Left ventricle myocardium inferior (tissue), 1 donor: ENCODE measurements at regions not wholly inside any gene's neighbourhood (a gene's known extent, or its start where the extent isn't known, plus 50 kb on each side); places are given as distances from the start of the nearest gene placed in this dataset.

ENCODE experiments used
- DNase-seq: peaks from one replicate; pipeline ENCODE4 v3.0.0-alpha.2; 2020
- H3K27ac ChIP-seq: fragments of 200-600 bp; replicated peaks from 2 replicates; pipeline ENCODE4 v1.8.0; 2021
- H3K27me3 ChIP-seq: fragments of 200-600 bp; 2 replicates; pipeline ENCODE4 v1.8.0; 2021; ENCODE audit warnings: low read depth
- H3K36me3 ChIP-seq: fragments of 200-600 bp; 2 replicates; pipeline ENCODE4 v1.8.0; 2021
- H3K4me1 ChIP-seq: fragments of 200-600 bp; 2 replicates; pipeline ENCODE4 v1.8.0; 2021
- H3K4me3 ChIP-seq: fragments of 200-600 bp; 2 replicates; pipeline ENCODE4 v1.8.0; 2021; ENCODE audit warnings: mild to moderate bottlenecking, moderate library complexity
- H3K9me3 ChIP-seq: fragments of 200-600 bp; replicated peaks from 2 replicates; pipeline ENCODE4 v1.8.0; 2021
- intact Hi-C: fragments of 100-400 bp; cut with micrococcal nuclease; formaldehyde crosslinking; loops from one replicate; pipeline ENCODE4 v1.11.0; 2022
- TF ChIP-seq, protein P1 (sequence below): fragments of 200-600 bp; IDR thresholded peaks from 2 replicates; pipeline ENCODE4 v1.8.0; 2021; ENCODE audit warnings: antibody characterized with exemption, mild to moderate bottlenecking, borderline replicate concordance
- donor health status: DM: no; HTN: yes; CAD: no; lungs with severe emphysema.

DNA sequence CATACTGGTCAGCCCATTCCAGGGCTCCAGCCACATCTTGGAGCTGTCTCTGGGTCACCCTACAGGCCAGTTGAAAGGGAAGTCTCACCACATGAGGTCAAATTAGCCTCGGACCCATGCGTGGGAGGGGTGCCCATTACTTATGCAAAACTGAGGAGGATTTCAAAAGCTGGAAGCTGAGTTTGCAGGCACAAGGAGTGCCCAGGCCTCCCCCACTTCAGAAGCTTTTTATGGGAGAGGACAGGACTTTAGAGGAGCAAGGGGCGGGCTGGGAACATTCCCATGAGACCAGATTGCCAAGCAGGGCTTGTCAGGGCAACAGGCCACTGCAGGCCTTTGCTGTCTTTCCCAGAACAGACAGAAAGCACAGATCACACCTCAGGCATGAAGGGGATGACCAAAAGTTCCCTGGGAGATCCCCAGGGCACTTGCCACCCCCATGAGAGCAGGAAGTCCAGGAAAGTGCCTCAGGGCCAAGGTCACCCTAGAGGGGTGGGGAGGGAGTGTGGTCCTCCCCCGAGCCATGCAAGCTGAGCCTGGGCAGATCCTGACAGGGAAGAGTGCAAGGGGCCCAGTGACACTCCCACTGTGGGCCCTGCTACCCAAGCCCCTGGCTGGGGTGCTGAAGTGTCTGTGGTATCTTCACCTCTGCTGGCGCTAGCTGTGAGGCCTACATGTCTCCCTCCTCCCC is 267.7 kb downstream of the BCL11A start:
- DNase-seq = no peak
- Histone ChIP-seq H3K27ac (no peak overlapping the region), H3K4me3 (no peak overlapping the region), H3K36me3 (no peaks in the 10 kb centered on the region), H3K9me3 (no peaks in the 10 kb centered on the region), H3K27me3 (peaks cover 9% of the 10 kb centered on the region), H3K4me1 (peaks cover 19% of the 10 kb centered on the region)
- TF ChIP-seq, protein P1, sequence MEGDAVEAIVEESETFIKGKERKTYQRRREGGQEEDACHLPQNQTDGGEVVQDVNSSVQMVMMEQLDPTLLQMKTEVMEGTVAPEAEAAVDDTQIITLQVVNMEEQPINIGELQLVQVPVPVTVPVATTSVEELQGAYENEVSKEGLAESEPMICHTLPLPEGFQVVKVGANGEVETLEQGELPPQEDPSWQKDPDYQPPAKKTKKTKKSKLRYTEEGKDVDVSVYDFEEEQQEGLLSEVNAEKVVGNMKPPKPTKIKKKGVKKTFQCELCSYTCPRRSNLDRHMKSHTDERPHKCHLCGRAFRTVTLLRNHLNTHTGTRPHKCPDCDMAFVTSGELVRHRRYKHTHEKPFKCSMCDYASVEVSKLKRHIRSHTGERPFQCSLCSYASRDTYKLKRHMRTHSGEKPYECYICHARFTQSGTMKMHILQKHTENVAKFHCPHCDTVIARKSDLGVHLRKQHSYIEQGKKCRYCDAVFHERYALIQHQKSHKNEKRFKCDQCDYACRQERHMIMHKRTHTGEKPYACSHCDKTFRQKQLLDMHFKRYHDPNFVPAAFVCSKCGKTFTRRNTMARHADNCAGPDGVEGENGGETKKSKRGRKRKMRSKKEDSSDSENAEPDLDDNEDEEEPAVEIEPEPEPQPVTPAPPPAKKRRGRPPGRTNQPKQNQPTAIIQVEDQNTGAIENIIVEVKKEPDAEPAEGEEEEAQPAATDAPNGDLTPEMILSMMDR = no peak
- intact Hi-C loops = no loop called here

DNA sequence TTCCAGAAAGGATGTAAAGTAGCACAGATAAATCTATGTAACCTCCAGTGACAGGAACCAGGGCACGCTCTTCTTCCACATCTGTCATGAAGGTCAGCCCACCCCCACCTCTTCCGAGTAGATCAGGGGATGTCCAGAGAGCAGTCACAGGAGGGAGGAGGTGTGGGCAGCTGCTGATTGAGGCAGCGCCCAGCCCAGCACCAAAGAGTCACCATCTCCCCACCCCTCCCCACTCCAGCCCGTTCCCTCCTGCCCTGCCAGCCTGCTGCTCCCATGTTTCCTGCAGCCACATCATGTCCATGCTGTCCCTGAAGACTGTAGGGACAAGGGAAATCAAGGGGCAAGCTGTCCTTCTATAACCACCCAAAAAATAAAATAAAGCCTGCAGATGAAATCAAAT is 269.8 kb downstream of the BCL11A start:
- Histone ChIP-seq H3K4me3 (no peak overlapping the region), H3K4me1 (peaks cover 19% of the 10 kb centered on the region), H3K36me3 (no peaks in the 10 kb centered on the region), H3K9me3 (no peaks in the 10 kb centered on the region), H3K27ac (peak overlapping the region; percentile 61), H3K27me3 (peaks cover 6% of the 10 kb centered on the region)
- TF ChIP-seq, protein P1 = no peak
- intact Hi-C loops = no loop called here
- DNase-seq = no peak

DNA sequence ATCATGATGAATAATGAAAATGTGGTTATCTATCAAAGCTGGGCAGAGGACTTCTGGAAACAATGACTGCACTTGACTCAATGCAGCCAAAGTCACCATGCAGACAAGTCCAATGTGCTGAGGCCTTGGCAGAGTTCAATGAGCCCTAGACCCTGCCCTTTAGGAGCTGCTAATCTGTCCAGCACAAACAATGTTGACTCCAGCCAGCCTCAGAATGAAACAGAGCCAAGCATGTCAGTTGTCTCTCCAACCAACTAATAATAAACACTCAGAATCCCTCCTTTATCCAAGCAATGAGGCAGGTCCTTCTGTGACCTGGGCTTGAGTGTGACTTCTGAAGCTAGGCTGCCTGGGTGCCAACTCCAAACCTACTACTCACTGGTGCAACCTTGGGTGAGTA is 270.6 kb downstream of the BCL11A start:
- TF ChIP-seq, protein P1 = no peak
- peak overlapping the region; percentile 61 for H3K27ac ChIP-seq
- no peaks in the 10 kb centered on the region for H3K9me3 ChIP-seq
- peaks cover 19% of the 10 kb centered on the region for H3K4me1 ChIP-seq
- no peak overlapping the region for H3K4me3 ChIP-seq
- H3K36me3 ChIP-seq = no peaks in the 10 kb centered on the region
- no peaks in the 10 kb centered on the region for H3K27me3 ChIP-seq
- no peak for DNase-seq
- intact Hi-C loops = no loop called here

DNA sequence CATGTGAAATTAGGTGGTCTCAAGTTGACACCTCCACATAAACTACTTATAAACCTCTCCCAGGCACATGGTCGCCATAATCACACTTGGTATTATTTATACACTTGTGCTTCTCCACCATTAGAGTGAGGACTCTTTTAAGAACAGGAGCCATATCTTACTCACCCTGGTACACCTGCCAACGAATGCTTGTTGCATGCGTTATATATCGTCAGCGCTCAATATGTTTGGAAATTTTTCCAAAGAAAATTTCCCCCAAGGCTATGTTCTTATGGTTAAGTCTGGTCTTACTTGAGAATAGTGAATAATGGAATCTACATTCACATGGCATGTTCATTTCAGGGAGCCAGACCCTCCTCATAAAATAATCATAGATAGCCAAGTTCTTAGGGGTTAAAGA is 271.7 kb downstream of the BCL11A start:
- no peaks in the 10 kb centered on the region for H3K36me3 ChIP-seq
- no peaks in the 10 kb centered on the region for H3K9me3 ChIP-seq
- DNase-seq = no peak
- TF ChIP-seq, protein P1 = no peak
- intact Hi-C loops = no loop called here
- H3K27me3 ChIP-seq = no peaks in the 10 kb centered on the region
- no peak overlapping the region for H3K4me3 ChIP-seq
- H3K27ac ChIP-seq = no peak overlapping the region
- H3K4me1 ChIP-seq = peaks cover 19% of the 10 kb centered on the region

DNA sequence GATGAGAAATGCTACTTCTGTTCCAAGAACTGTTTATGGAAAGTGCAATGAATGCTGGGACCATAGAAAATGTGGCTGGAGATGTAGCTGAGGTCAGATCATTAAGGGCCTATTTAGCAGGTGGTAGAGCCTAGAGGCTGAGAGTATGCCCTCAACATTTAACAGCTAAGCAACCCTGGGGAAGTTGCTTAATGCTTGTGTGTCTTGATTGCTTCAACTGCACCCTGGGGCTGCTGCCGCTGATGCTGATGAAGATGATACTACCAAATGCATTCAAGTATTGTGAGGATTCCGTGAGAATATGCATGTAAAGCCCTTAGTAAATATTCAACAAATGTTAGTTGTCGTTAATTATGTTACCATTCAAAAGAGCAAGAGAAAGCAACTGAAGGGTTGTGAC is 273.2 kb downstream of the BCL11A start:
- Histone ChIP-seq H3K36me3 (no peaks in the 10 kb centered on the region), H3K4me1 (peaks cover 19% of the 10 kb centered on the region), H3K9me3 (peaks cover 3% of the 10 kb centered on the region), H3K4me3 (no peak overlapping the region), H3K27ac (no peak overlapping the region), H3K27me3 (no peaks in the 10 kb centered on the region)
- TF ChIP-seq, protein P1 = no peak
- intact Hi-C loops = no loop called here
- DNase-seq = no peak

DNA sequence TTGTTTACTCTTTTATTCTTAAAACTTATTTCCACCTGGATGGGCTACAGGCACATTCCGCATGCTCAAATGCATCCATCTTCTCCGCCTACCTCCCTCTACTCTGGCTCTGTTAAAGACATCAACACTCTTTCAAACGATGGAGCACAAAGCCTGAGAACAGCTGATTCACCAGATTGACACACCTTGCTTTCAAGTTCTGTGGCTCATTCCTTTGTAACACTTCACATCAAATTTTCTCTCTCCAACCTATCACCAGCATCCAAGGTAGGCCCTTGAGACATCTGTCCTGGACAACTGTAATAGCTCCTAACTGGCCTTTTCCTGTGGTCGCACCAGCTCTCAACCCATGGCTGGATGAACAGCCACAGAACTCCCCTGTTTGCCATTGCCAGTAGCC is 274.5 kb downstream of the BCL11A start:
- Histone ChIP-seq H3K36me3 (no peaks in the 10 kb centered on the region), H3K27ac (no peak overlapping the region), H3K9me3 (peaks cover 17% of the 10 kb centered on the region), H3K4me3 (no peak overlapping the region), H3K27me3 (no peaks in the 10 kb centered on the region), H3K4me1 (peaks cover 15% of the 10 kb centered on the region)
- no peak for DNase-seq
- intact Hi-C loops = no loop called here
- TF ChIP-seq, protein P1 = no peak
